Left lobe of liver (tissue), 2 donors: ENCODE measurements at regions not wholly inside any gene's neighbourhood (a gene's known extent, or its start where the extent isn't known, plus 50 kb on each side); places are given as distances from the start of the nearest gene placed in this dataset.
A peak's percentile ranks its signal among the peaks of the same experiment; 100 is the strongest.
"Not testable (repeated sequence)": the region's sequence is repeated elsewhere in the genome, so short reads cannot be mapped to it uniquely, and the experiment has no call there.

Experiments
- ATAC-seq: fragments of 200-7000 bp; cut with Tn5 transposase; one replicate; pipeline ENCODE4 v1.9.1; 2020; ENCODE audit warnings: mild to moderate bottlenecking, moderate library complexity
- DNase-seq: peaks from one replicate; pipeline ENCODE4 v3.0.0-alpha.2; 2020; ENCODE audit warnings: low spot score
- donor health status: DM: no; HTN: no; CAD: no; lungs with moderate emphysema.
- donor health status: DM: no; HTN: yes; CAD: no.

DNA sequence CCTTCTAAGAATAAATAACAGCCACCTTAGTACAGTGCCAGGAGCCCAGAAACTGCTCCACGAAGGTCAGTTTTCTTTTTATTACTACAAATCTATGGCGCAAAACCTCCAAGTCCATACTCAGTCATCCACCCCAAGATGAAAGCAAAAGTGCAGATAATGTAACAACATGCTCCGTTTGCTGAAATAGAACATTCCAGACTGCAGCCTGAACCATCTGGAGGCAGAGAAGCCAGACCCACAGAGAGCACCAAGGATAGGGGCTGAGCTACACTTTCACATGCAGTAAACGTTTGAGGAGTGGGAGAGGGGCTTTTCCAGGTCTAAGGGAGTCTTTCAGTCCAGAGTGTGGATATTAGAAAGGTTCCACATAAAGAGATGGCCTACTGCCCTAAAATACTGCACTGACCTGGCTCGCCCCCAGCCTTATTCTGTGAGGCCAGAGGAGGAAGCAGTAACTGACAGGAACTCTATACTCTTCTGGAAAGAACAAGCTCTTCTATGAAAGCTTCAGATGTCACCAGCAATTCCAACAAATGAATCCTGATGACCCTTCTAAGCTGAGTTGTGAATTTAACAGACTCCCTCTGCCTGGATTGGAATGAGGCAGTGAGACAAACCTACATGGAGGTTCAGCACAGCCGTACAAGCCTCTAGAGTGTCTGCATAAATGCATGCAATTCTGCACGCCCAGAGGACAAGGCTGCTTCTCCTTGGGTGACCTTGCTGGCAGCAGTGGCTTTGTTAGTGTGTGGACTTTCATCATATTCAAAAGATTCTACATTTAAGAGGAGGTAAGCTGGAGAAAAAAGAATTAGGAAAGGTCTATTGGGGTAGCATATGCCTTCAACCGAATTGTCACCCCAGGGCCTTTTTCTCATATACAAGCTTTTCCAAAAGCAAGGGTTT, 153.9 kb upstream of the EGLN3 start:
- DNase-seq (no peak), ATAC-seq (no peak)

GRCh38 chr14:34103176-34103575, 152.3 kb upstream of the EGLN3 start:
- ATAC-seq (no peak), DNase-seq (no peak)

DNA sequence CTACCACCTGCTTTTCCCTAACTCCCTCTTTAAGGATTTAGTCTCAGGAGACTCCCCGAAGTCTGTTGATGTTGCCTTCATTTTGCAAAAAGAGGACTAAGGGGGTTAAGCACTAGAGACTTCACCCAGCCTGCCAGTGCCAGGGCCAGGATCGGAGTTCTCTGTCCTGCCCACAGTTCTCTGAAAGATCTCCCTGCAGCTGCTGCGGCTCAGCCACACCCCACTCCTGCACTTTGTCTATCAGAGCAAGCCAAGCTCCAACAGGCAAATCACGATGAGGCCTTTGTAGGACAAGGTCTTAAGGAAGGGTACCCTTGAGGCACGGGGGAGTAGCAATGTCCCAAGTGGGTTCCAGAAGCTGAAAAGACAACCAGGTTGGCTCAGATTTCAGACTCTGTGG, 148.8 kb upstream of the EGLN3 start:
- ATAC-seq (no peak), DNase-seq (no peak)

DNA sequence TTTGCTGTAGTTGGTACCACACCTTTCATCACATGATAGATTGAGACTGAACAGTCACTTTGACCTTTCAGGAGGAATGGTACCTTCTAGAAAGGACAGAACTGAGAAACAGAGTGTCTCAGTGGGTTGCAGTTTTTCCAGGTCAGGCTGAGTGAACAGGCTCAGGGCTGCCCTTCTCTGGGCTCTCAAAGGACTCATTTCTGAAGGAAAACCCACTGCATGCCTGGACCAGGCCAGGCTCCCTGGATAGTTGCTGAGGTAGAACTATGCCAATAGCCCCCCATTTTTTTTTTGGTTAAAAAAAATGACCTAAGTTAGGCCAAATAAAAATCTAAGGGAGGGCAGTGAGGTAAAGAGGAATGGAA, 148.1 kb upstream of the EGLN3 start:
- DNase-seq (no peak), ATAC-seq (no peak)

GRCh38 chr14:34098045-34098984, 147.4 kb upstream of the EGLN3 start:
- peak; percentile 69 for ATAC-seq

DNA sequence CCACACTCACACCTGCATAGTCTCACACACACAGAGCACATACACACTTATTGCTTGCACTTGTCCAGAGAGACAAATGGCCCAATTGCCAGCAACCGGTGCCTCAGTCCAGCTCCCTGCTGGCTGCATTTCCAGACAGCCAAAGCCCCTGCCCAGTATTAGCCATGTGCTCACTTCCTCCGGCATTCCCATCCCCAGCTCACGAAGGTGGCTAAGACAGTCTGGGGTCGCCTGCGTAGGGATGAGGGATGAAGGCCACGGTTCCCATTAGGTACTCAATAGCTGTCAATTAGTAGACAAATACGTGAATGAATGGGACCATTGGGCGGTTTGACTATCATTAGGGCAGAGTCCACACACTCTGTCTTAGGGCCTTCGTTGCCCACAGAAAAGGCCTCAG, 146.8 kb upstream of the EGLN3 start:
- ATAC-seq (no peak), DNase-seq (no peak)

More at GRCh38 chr14:34098045-34098984, 147.4 kb upstream of the EGLN3 start:
- DNase-seq = no peak

- DNase-seq (no peak), ATAC-seq (no peak)
Measured at GRCh38 chr14:34094384-34094783, 143.5 kb upstream of the EGLN3 start.

- ATAC-seq = no peak
Measured at GRCh38 chr14:34093883-34094282, 143.0 kb upstream of the EGLN3 start.

GRCh38 chr14:34090451-34090850, 139.6 kb upstream of the EGLN3 start:
- ATAC-seq (no peak), DNase-seq (no peak)

More at GRCh38 chr14:34093883-34094282, 143.0 kb upstream of the EGLN3 start:
- no peak for DNase-seq

DNA sequence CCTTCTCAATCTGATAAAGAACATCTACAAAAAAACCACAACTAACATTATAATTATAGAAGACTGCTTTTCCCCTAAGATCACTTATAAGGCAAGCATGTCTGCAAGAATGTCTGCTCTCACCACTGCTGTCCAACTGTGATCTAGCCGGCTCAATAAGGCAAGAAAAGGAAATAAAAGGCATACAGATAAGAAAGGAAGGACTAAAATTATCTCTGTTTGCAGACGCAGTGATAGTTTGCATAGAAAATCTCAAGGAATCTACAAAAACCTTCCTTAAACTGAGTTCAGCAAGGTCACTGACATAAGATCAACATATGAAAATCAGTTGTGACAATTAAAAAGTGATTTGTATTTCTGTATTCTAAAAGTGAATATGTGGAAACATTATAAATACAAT, 138.0 kb upstream of the EGLN3 start:
- no peak for ATAC-seq

DNA sequence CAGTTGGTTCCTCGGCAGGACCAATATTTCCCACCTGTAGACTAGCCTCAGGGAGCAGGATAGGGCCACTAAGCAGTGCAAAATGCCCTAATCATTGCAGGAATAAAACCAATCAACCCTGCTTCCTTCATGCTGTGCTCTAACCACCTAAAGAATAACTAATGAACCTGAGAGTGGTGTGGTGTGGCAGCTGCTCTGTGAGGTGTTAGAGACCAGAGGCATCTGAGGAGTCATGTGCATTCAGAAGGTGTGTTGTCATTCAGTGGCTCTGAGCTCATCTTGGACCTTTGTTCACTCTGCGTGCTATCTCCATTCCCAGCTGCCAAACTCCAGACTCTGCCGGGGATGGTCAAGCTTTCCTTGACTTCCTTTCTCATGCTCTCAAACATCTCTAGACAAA, 136.7 kb upstream of the EGLN3 start:
- ATAC-seq = no peak
- DNase-seq = no peak

More for the DNA sequence above, 138.0 kb upstream of the EGLN3 start:
- DNase-seq = no peak

- ATAC-seq = no peak
- DNase-seq = no peak
Measured at GRCh38 chr14:34086223-34086757, 135.4 kb upstream of the EGLN3 start.

DNA sequence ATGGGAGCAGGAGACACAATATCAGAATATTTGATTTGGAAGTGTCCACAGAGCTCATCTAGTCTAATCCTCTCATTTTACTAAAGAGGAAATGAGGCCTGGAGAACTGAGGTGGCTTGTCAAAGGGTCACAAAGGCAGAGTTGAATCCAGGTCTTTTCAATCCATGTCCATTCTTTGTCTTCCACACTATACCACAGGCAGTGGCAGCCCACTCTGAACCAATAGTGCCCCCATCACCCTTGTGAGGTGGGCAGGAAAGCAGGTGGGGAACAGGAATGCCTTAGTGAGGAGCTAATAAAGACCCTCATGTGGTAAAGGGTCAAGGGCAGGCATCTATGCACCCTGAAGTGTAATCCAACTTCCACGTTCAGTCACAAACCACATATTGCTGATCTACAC, 134.8 kb upstream of the EGLN3 start:
- DNase-seq = no peak
- no peak for ATAC-seq

GRCh38 chr14:34081576-34082136, 130.8 kb upstream of the EGLN3 start:
- no peak for ATAC-seq
- DNase-seq = no peak

DNA sequence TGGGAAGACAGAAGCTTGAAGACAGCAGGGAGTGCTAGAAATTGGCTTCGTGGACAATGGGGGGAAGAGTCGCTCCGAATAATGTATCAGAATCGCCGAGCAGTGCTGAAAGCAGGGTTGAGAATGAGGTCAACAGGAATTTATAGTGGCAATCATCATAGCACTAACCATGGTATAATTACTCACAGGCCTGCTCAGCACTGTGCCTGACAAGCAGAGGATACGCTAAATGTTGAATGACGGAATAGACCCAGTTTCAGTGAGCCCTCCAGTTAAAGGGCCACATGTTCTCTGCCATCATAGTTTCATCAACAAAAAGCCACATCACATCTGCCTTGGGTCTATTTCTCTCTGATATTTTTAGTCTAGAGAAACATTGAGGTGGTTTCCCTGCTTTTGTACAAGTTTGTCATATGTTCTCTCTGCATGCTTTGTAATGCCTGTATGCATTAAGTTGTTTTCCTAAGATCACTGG, 130.3 kb upstream of the EGLN3 start:
- DNase-seq = no peak
- no peak for ATAC-seq

DNA sequence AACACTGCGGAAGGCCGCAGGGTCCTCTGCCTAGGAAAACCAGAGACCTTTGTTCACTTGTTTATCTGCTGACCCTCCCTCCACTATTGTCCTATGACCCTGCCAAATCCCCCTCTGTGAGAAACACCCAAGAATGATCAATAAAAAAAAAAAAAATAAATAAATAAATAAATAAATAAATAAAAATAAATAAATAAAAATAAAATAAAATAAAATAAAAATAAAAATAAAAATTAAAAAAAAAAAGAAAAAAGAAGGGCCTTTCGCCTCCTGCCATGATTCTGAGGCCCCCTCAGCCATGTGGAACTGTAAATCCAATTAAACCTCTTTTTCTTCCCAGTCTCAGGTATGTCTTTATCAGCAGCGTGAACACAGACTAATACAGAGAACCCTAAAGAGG, 128.8 kb upstream of the EGLN3 start:
- DNase-seq, ATAC-seq: not testable (repeated sequence)

DNA sequence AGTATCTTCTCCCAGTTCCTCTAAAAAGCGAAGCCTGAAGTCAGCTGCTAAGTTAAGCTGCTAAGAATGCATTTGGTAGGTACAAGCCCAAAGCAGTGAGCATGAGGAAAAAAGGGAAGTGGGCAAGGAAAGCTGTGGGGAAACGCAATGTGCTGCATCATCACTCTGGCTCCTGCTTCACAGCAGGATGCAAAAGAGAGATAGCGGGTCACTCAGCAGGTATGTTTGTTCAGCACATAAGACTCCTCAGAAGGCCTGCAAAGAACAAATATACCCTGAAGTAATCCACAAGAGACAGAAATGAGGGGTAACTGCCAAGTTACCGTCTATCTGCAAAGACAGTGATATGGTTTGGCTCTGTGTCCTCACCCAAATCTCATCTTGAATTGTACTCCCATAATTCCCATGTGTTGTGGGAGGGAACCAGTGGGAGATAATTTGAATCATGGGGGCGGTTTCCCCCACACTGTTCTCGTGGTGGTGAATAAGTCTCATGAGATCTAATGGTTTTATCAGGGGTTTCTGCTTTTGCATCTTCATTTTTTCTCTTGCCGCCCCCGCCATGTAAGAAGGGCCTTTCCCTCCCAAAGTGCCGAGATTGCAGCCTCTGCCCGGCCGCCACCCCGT, 127.4 kb upstream of the EGLN3 start:
- peak; percentile 35 for ATAC-seq
- DNase-seq = no peak

GRCh38 chr14:34075826-34076225, 125.0 kb upstream of the EGLN3 start:
- DNase-seq (no peak), ATAC-seq (no peak)

DNA sequence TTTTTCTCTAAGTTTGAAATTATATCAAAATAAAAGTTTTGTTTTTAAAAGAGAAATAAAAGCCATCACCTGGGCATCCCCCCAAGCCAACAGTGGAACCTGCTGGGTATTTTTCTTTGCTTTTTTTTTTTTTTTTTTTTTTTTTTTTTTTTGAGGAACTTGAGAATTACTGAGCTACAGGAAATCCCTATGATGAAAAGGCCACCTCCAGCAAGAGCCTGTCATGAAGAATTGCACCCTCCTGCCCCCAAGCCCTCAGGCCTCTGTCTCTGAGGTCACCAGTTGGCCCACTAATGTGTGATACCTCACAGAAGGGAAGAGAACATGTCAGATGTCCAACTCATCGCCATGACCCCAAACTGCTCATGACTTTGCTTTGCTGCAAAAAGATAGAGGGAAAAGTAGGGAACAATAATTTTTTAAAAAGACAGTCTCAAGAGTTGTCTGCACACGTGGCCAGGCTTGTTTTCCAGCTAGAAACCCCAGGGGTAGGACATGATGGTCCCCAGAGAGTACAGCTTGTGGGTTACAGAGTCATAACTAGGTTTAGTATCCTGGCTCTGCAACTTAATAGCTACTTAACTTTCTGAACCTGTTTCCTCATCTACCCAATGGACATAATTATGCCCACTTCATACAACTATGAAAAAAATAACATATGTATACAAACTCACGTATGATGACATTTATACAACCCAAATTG, 124.3 kb upstream of the EGLN3 start:
- DNase-seq (no peak), ATAC-seq (no peak)

DNA sequence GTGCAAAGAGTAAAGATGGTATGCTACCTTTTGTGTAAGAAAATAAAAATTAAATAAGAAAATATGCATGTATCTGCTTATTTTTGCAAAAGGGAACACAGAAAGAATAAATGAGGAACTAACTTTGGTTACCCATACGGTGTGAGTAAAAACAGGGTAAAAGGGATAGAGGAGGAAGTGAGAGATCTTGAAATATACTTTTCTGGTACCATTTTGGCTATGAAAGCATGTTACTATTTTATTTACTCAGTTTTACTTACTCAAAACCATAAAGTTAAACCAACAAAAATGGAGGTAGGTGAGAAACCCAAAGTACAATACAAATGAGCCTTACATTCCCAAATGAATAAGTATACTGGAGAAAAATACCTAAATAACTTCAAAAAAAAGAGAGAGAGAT, 122.0 kb upstream of the EGLN3 start:
- DNase-seq (no peak), ATAC-seq (no peak)
